Motor neuron (in vitro differentiated cells): ENCODE measurements at regions not wholly inside any gene's neighbourhood (a gene's known extent, or its start where the extent isn't known, plus 50 kb on each side); places are given as distances from the start of the nearest gene placed in this dataset.
A peak's percentile ranks its signal among the peaks of the same experiment; 100 is the strongest.
"Not testable (repeated sequence)": the region's sequence is repeated elsewhere in the genome, so short reads cannot be mapped to it uniquely, and the experiment has no call there.

Experiments
- ATAC-seq, 8 experiments: fragments of 200-7000 bp; cut with Tn5 transposase; replicated peaks in 6 of 8; 2 replicates each; pipeline ENCODE4 v1.8.0; 2021; ENCODE audit warnings: mild to moderate bottlenecking in 8 of 8, moderate library complexity in 8 of 8
- H3K27ac ChIP-seq, 2 donors: fragments of 250-450 bp; sonication (Bioruptor Pico); 2 replicates each; pipeline ENCODE4 v1.9.0; 2021; ENCODE audit warnings: antibody characterized with exemption in 2 of 2, mild to moderate bottlenecking in 2 of 2, moderate library complexity in 1 of 2
- H3K4me1 ChIP-seq, 2 donors: fragments of 250-450 bp; sonication (Bioruptor Pico); replicated peaks in 1 of 2; 2 replicates each; pipeline ENCODE4 v1.6.1; 2021; ENCODE audit warnings: antibody characterized with exemption in 2 of 2, mild to moderate bottlenecking in 2 of 2, moderate library complexity in 1 of 2
- H3K4me3 ChIP-seq, 5 donors: fragments of 250-450 bp; sonication (Bioruptor Pico); 2 replicates each; pipeline ENCODE4 v1.9.0; 2021; ENCODE audit warnings: antibody characterized with exemption in 5 of 5, mild to moderate bottlenecking in 5 of 5, moderate library complexity in 4 of 5
- WGBS, 10 experiments: fragments of 450-650 bp; shearing (Covaris generic); methylation state at CpG; one replicate each; pipeline ENCODE4 v1.0.0; 2022; 5-methylcytosine and 5-hydroxymethylcytosine counted together
- in situ Hi-C, 9 experiments: fragments of 400-800 bp; cut with MboI; loops; one replicate each; pipeline ENCODE4 v1.15.0; 2021; ENCODE audit warnings: low sequenced_read_pairs in 9 of 9, low pct_unique_long_range_greater_than_20kb in 2 of 9; ENCODE audit not compliant: unreplicated experiment in 9 of 9

- in situ Hi-C loops, result no loop called here
- H3K27ac ChIP-seq, result no peak overlapping the region
- H3K4me1 ChIP-seq, result no peaks in the 10 kb centered on the region
- 69 to 100% (median 98%) methylated on average over 3 to 19 of the region's 33 CpGs; no CpG with 5 or more reads in 4 of the 10 experiments for WGBS, 10 experiments
- H3K4me3 ChIP-seq, result no peak overlapping the region
- ATAC-seq, result no peak
Measured at GRCh38 chr1:211206981-211207380, 52.2 kb upstream of the RCOR3 start.

- ATAC-seq, result no peak
- no peak overlapping the region for H3K27ac ChIP-seq
- in situ Hi-C loops, result no loop called here
- H3K4me3 ChIP-seq, result no peak overlapping the region
- H3K4me1 ChIP-seq, result no peaks in the 10 kb centered on the region
- 28 to 95% (median 70%) methylated on average over 3 to 5 of the region's 5 CpGs; no CpG with 5 or more reads in 1 of the 10 experiments for WGBS, 10 experiments
Measured at GRCh38 chr1:211200311-211200710, 58.9 kb upstream of the RCOR3 start.

GRCh38 chr1:211198880-211199279 lies 60.3 kb upstream of the RCOR3 start:
- H3K4me3 ChIP-seq, result no peak overlapping the region
- H3K4me1 ChIP-seq, result no peaks in the 10 kb centered on the region
- WGBS, 10 experiments, result 0 to 72% (median 58%) methylated on average over 2 to 4 of the region's 4 CpGs; no CpG with 5 or more reads in 1 of the 10 experiments
- peak in 2 of 8 experiments; percentile 53 to 71 for ATAC-seq
- in situ Hi-C loops, result no loop called here
- no peak overlapping the region for H3K27ac ChIP-seq

- Histone ChIP-seq H3K27ac (no peak overlapping the region), H3K4me1 (no peaks in the 10 kb centered on the region), H3K4me3 (no peak overlapping the region)
- peak in 2 of 8 experiments; percentile 80 to 86 for ATAC-seq
- WGBS, 10 experiments, result 15 to 90% (median 82%) methylated on average over 1 to 4 of the region's 4 CpGs
- in situ Hi-C loops, result no loop called here
Measured at GRCh38 chr1:211198111-211198510, 61.1 kb upstream of the RCOR3 start.

- no peaks in the 10 kb centered on the region for H3K4me1 ChIP-seq
- H3K4me3 ChIP-seq, result no peak overlapping the region
- 63 to 89% methylated on average over 1 of the region's 1 CpG; no CpG with 5 or more reads in 8 of the 10 experiments for WGBS, 10 experiments
- no peak overlapping the region for H3K27ac ChIP-seq
- no peak for ATAC-seq
- in situ Hi-C loops, result no loop called here
Measured at GRCh38 chr1:211196880-211197279, 62.3 kb upstream of the RCOR3 start.

- Histone ChIP-seq H3K4me3 (no peak overlapping the region), H3K27ac (no peak overlapping the region), H3K4me1 (no peaks in the 10 kb centered on the region)
- ATAC-seq, result no peak
- in situ Hi-C loops, result no loop called here
- 0 to 55% (median 18%) methylated on average over 1 of the region's 1 CpG; no CpG with 5 or more reads in 1 of the 10 experiments for WGBS, 10 experiments
Measured at GRCh38 chr1:211194826-211195225, 60.9 kb upstream of the KCNH1 start.

- WGBS, 10 experiments, result 24 to 88% (median 71%) methylated on average over 2 to 3 of the region's 3 CpGs
- in situ Hi-C loops, result no loop called here
- Histone ChIP-seq H3K4me1 (no peaks in the 10 kb centered on the region), H3K4me3 (no peak overlapping the region), H3K27ac (no peak overlapping the region)
- no peak for ATAC-seq
Measured at GRCh38 chr1:211192227-211192626, 58.3 kb upstream of the KCNH1 start.

- H3K4me3 ChIP-seq, in situ Hi-C loops, H3K27ac ChIP-seq, H3K4me1 ChIP-seq, ATAC-seq: not testable (repeated sequence)
- WGBS, 10 experiments, result 20 to 92% (median 83%) methylated on average over 1 to 4 of the region's 4 CpGs; no CpG with 5 or more reads in 3 of the 10 experiments
Measured at GRCh38 chr1:211188721-211189120, 54.8 kb upstream of the KCNH1 start.

- Histone ChIP-seq H3K4me3 (no peak overlapping the region), H3K27ac (no peak overlapping the region), H3K4me1 (no peaks in the 10 kb centered on the region)
- 0 to 100% (median 85%) methylated on average over 1 to 2 of the region's 2 CpGs for WGBS, 10 experiments
- in situ Hi-C loops, result no loop called here
- ATAC-seq, result peak in 2 of 8 experiments; percentile 69 to 74
Measured at GRCh38 chr1:211183747-211184313, 49.9 kb upstream of the KCNH1 start.
